GM12875 (cell line): ENCODE measurements at regions not wholly inside any gene's neighbourhood (a gene's known extent, or its start where the extent isn't known, plus 50 kb on each side); places are given as distances from the start of the nearest gene placed in this dataset.

Source experiments
- H3K4me3 ChIP-seq: one replicate; pipeline ENCODE4 v1.5.1; 2011; ENCODE audit warnings: low read depth, low read length, control low read depth
- CTCF ChIP-seq: IDR thresholded peaks from 2 replicates; pipeline ENCODE4 v1.5.1; 2011; ENCODE audit warnings: low read depth, mild to moderate bottlenecking, control low read depth, inconsistent platforms, low read length, moderate library complexity, borderline replicate concordance; ENCODE audit not compliant: insufficient read depth

DNA sequence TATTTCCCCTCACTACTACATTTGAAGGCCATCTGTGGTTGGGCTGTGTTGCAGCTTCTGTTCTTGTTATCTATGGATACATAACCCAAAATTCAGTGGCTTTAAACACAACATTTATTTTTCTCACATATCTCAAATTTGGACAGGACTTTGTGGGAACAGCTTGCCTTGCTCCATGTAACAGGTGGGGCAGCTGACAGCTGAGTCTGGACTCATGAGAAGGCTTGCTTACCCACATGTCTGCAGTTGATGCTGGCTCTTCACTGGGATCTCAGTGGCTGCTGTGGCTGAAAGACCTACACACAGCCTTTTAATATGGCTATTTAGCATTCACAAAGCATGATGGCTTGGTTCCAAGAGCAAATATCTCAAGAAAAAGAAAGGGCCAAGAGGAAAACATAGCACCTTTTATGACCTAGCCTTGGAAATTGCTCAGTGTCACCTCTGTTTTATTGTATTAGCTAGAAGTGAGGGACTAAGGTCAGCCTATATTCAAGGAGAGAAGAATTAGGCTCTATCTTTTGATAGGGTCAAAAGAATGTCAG lies 296.8 kb upstream of the ZNF521 start:
- H3K4me3 ChIP-seq: no peak overlapping the region
- no peak for TF ChIP-seq CTCF

DNA sequence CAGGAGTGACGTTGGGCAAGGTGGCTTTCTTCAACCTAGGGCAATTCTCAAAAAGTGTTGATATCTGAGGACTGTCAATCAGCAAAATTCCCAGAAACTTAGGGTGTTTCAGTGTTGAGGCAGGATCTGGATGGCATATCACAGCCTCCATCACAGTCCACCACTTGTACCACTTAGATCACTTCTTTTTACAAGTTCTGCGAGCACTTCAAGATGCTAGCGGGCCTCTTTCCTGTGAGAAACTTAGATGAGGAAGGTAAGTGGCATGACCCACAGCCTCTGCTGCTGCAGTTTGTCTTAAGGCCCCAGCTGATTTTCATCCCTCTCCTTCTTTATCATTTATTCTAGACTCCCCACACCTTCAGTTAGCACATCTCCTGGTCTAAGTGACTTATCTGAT lies 295.4 kb upstream of the ZNF521 start:
- no peak overlapping the region for H3K4me3 ChIP-seq

GRCh38 chr18:25646971-25647370 lies 295.0 kb upstream of the ZNF521 start:
- no peak overlapping the region for H3K4me3 ChIP-seq
- no peak for TF ChIP-seq CTCF

More for the DNA sequence above, 295.4 kb upstream of the ZNF521 start:
- no peak for TF ChIP-seq CTCF

DNA sequence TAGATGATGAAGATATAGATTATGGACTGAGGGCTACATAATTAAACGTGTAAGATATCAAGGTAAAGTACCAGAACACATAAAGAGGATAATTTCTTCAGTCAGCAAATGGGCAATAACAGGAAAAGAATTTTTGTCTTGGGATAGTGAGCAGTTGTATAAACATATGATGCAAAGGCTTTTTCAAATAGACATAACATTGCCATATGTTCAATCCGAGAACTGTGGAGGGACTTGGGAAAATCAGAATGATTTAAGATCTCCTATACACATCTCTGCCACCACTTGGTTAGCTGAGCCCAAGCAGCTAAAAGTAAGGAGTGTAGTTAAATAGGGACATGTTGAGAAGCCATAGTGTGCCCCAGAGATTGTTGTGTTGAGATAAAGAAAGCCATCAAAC lies 287.6 kb upstream of the ZNF521 start:
- no peak overlapping the region for H3K4me3 ChIP-seq
- no peak for TF ChIP-seq CTCF

DNA sequence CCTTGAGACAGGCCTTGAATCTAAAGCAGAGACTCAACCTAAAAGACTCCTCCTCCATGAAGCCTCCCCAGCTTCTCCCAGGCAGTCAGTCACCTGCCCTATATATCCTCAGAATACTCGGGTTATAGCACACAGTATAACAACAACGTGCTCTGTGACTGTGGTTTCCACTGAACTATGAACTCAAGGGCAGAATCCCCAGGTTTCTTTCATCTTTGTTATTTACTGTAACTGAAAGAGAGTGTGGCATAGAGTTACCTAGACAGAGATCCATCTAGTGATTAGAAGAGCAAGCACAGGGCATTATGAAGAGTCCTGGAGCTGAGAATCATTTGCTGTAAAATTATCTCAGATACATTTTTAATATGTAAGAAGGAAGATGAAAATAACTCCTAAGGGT lies 281.6 kb upstream of the ZNF521 start:
- no peak overlapping the region for H3K4me3 ChIP-seq
- no peak for TF ChIP-seq CTCF

DNA sequence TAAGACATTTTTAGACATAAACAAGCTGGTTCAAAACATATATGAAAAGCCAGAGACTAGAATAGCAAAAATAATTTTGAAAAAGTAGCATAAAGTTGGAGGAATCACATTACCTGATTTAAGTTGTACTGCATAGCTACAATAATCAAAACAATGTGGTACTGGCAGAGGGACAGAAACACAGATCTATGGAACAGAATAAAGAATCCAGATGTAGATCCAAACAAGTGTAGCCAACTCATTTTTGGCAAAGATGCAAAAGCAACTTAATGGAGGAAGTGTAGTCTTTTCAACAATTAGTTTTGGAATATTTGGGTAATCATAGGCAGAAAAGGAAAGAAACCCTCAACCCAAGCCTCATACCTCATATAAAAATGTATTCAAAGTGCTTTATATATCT lies 278.7 kb upstream of the ZNF521 start:
- H3K4me3 ChIP-seq: no peak overlapping the region
- TF ChIP-seq CTCF: no peak

- no peak for TF ChIP-seq CTCF
- no peak overlapping the region for H3K4me3 ChIP-seq
These were observed 269.7 kb upstream of the ZNF521 start for GRCh38 chr18:25621682-25622081.
